H1 (cell line): ENCODE measurements at regions not wholly inside any gene's neighbourhood (a gene's known extent, or its start where the extent isn't known, plus 50 kb on each side); places are given as distances from the start of the nearest gene placed in this dataset.

ENCODE experiments used
- CEBPB ChIP-seq: IDR thresholded peaks from 2 replicates; pipeline ENCODE4 v1.6.1; 2012; ENCODE audit warnings: low read depth, low read length
- GABPA ChIP-seq: IDR thresholded peaks from 2 replicates; pipeline ENCODE4 v1.6.1; 2011; ENCODE audit warnings: mild to moderate bottlenecking, low read length, moderate library complexity, borderline replicate concordance; ENCODE audit not compliant: insufficient read depth
- POLR2A ChIP-seq, 2 experiments: IDR thresholded peaks; 1 replicate in 1 of 2; 2 replicates in 1 of 2; pipeline ENCODE4 v1.6.1; 2011; ENCODE audit warnings: low read depth in 2 of 2, low read length in 2 of 2, mild to moderate bottlenecking in 2 of 2; ENCODE audit errors: control extremely low read depth in 1 of 2
- SRF ChIP-seq: IDR thresholded peaks from 2 replicates; pipeline ENCODE4 v1.6.1; 2011; ENCODE audit warnings: mild to moderate bottlenecking, low read depth, low read length, moderate library complexity
- SUZ12 ChIP-seq: fragments of 200-600 bp; sonication (generic); IDR thresholded peaks from 2 replicates; pipeline ENCODE4 v1.6.1; 2012; ENCODE audit warnings: mild to moderate bottlenecking, inconsistent platforms, low read length, moderate library complexity, mixed read lengths
- ZNF274 ChIP-seq: IDR thresholded peaks from 2 replicates; pipeline ENCODE4 v1.7.0; 2012; ENCODE audit warnings: low read length, borderline replicate concordance; ENCODE audit errors: extremely low read depth

DNA sequence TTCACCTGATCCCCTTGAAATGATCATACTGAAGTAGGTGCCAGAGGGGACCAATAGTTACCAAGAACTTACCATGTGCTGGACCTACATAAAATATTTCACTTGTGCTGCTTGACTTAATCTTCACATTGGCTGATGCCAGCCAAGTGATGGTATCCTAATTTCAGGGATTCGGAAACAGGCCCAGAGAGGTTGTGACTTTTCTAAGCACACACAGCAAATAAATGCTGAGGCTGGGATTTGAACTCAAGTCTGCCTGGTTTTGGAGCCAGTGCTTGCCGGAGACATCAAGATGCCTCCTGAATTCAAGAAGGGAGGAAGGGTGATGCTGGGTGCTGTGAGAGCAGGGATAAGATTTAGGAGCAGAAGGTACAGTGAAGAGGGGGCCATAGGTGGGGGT is 173.5 kb upstream of the LHX5 start:
- TF ChIP-seq CEBPB (no peak), POLR2A (IDR thresholded peaks at IDR 0.05; ENCODE audit: control extremely low read depth in 1 of 2, low read depth in 2 of 2, low read length in 2 of 2) (no peak), SUZ12 (no peak), GABPA (no peak), ZNF274 (no peak), SRF (no peak)
